IMR-90 (cell line): ENCODE measurements at regions not wholly inside any gene's neighbourhood (a gene's known extent, or its start where the extent isn't known, plus 50 kb on each side); places are given as distances from the start of the nearest gene placed in this dataset.

Experiments
- BHLHE40 ChIP-seq: fragments of 150-350 bp; IDR thresholded peaks from 2 replicates; pipeline ENCODE4 v1.6.1; 2016; ENCODE audit warnings: mild to moderate bottlenecking, low read depth, low read length
- CEBPB ChIP-seq: IDR thresholded peaks from 2 replicates; pipeline ENCODE4 v1.6.1; 2012; ENCODE audit warnings: low read depth, low read length, improper control_type of control experiment
- FOS ChIP-seq: fragments of 150-350 bp; IDR thresholded peaks from 2 replicates; pipeline ENCODE4 v1.6.1; 2016; ENCODE audit warnings: low read depth, low read length
- MAFK ChIP-seq: IDR thresholded peaks from 2 replicates; pipeline ENCODE4 v1.6.1; 2012; ENCODE audit warnings: low read depth, low read length, improper control_type of control experiment
- MXI1 ChIP-seq: IDR thresholded peaks from 2 replicates; pipeline ENCODE4 v1.6.1; 2012; ENCODE audit warnings: low read depth, mild to moderate bottlenecking, low read length, moderate library complexity, borderline replicate concordance
- POLR2A ChIP-seq: IDR thresholded peaks from 2 replicates; pipeline ENCODE4 v1.6.1; 2012; ENCODE audit warnings: mild to moderate bottlenecking, low read depth, low read length
- RAD21 ChIP-seq: IDR thresholded peaks from 2 replicates; pipeline ENCODE4 v1.6.1; 2012; ENCODE audit warnings: low read length, improper control_type of control experiment
- RCOR1 ChIP-seq: IDR thresholded peaks from 2 replicates; pipeline ENCODE4 v1.6.1; 2012; ENCODE audit warnings: mild to moderate bottlenecking, low read length, improper control_type of control experiment; ENCODE audit not compliant: insufficient replicate concordance
- RFX5 ChIP-seq: IDR thresholded peaks from 2 replicates; pipeline ENCODE4 v1.8.0; 2012; ENCODE audit warnings: low read depth, mild to moderate bottlenecking, low read length, moderate library complexity
- SMC3 ChIP-seq: fragments of 150-350 bp; IDR thresholded peaks from 2 replicates; pipeline ENCODE4 v1.6.1; 2016; ENCODE audit warnings: low read depth, mild to moderate bottlenecking, antibody characterized with exemption, low read length, moderate library complexity
- TF ChIP-seq, protein P1 (sequence below): conservative IDR thresholded peaks from 2 replicates; pipeline ENCODE4 v1.5.1; 2012; ENCODE audit warnings: mild to moderate bottlenecking, low read depth, low read length, improper control_type of control experiment
- TF ChIP-seq, protein P2 (sequence below): fragments of 150-350 bp; IDR thresholded peaks from 2 replicates; pipeline ENCODE4 v1.6.1; 2017; ENCODE audit warnings: mild to moderate bottlenecking, antibody characterized with exemption, low read length, low read depth
- TF ChIP-seq, protein P3 (sequence below): fragments of 150-350 bp; IDR thresholded peaks from 2 replicates; pipeline ENCODE4 v1.6.1; 2016; ENCODE audit warnings: low read depth, mild to moderate bottlenecking, low read length, moderate library complexity, borderline replicate concordance

DNA sequence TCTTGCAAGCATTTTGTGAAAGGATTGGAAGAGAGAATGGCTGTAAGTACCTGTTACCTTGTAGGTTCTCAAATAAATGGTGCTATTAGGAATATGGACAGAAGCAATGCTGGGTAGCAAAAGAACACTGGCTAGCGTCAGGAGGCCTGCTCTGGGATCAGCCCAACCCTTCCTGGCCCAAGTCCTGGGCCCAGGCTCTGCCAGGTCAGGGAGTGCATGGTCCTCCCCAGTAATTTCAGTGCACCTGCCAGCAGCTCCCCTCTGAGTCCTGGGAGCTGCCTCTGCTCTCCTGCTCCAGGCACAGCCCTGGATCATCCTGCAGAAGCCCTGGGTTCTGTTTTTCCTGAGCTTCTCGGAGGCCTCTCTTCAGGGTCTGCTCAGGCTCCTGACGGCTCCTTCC is 89.5 kb upstream of the ARAP3 start:
- TF ChIP-seq MXI1 (no peak), FOS (no peak), SMC3 (no peak), POLR2A (no peak), RFX5 (no peak), RAD21 (no peak), MAFK (no peak), RCOR1 (no peak), CEBPB (no peak), BHLHE40 (no peak)
- TF ChIP-seq, protein P1, sequence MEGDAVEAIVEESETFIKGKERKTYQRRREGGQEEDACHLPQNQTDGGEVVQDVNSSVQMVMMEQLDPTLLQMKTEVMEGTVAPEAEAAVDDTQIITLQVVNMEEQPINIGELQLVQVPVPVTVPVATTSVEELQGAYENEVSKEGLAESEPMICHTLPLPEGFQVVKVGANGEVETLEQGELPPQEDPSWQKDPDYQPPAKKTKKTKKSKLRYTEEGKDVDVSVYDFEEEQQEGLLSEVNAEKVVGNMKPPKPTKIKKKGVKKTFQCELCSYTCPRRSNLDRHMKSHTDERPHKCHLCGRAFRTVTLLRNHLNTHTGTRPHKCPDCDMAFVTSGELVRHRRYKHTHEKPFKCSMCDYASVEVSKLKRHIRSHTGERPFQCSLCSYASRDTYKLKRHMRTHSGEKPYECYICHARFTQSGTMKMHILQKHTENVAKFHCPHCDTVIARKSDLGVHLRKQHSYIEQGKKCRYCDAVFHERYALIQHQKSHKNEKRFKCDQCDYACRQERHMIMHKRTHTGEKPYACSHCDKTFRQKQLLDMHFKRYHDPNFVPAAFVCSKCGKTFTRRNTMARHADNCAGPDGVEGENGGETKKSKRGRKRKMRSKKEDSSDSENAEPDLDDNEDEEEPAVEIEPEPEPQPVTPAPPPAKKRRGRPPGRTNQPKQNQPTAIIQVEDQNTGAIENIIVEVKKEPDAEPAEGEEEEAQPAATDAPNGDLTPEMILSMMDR, result no peak
- TF ChIP-seq, protein P2, sequence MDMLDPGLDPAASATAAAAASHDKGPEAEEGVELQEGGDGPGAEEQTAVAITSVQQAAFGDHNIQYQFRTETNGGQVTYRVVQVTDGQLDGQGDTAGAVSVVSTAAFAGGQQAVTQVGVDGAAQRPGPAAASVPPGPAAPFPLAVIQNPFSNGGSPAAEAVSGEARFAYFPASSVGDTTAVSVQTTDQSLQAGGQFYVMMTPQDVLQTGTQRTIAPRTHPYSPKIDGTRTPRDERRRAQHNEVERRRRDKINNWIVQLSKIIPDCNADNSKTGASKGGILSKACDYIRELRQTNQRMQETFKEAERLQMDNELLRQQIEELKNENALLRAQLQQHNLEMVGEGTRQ, result no peak
- TF ChIP-seq, protein P3, sequence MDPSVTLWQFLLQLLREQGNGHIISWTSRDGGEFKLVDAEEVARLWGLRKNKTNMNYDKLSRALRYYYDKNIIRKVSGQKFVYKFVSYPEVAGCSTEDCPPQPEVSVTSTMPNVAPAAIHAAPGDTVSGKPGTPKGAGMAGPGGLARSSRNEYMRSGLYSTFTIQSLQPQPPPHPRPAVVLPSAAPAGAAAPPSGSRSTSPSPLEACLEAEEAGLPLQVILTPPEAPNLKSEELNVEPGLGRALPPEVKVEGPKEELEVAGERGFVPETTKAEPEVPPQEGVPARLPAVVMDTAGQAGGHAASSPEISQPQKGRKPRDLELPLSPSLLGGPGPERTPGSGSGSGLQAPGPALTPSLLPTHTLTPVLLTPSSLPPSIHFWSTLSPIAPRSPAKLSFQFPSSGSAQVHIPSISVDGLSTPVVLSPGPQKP, result no peak
